GM19438 (cell line): ENCODE measurements at regions not wholly inside any gene's neighbourhood (a gene's known extent, or its start where the extent isn't known, plus 50 kb on each side); places are given as distances from the start of the nearest gene placed in this dataset.

Experiments used
- ATAC-seq: cut with Tn5 transposase; IDR thresholded peaks from one replicate; pipeline ENCODE4 v1.9.1; 2021; ENCODE audit warnings: low read depth; ENCODE audit not compliant: unreplicated experiment

DNA sequence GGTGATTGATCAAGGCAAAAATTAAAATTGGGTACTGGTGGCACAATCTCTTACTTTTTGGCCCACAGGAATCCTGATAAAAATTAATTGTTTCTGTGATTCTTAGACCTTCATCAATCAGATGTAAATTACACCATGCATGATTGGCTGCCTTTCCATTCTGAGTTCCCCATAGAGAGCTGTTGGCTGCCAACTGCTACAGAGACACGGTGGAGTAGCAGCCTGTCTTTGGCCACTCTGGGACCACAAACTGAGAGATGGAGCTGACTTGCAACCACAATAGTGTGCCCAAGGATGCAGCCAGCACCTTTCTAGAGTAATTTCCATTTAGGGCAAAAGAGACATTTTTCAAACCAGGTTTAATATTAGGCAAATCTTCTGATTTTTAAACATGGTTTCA lies 274.3 kb upstream of the MMS22L start:
- no peak for ATAC-seq

GRCh38 chr6:97563529-97563928 lies 280.5 kb upstream of the MMS22L start:
- ATAC-seq: no peak

DNA sequence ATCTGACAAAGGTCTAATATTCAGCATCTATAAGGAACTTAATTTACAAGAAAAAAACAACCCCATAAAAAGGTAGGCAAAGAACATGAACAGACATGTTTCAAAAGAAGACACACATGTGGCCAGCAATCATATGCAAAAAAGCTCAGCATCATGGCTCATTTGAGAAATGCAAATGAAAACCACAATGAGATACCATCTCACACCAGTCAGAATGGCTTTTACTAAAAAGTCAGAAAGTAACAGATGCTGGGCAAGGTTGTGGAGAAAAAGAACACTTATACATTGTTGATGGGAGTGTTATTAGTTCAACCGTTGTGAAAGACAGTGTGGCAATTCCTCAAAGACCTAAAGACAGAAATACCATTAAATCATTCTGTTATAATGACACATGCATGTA lies 289.9 kb upstream of the MMS22L start:
- ATAC-seq: no peak

GRCh38 chr6:97586344-97586743 lies 303.3 kb upstream of the MMS22L start:
- ATAC-seq: no peak

DNA sequence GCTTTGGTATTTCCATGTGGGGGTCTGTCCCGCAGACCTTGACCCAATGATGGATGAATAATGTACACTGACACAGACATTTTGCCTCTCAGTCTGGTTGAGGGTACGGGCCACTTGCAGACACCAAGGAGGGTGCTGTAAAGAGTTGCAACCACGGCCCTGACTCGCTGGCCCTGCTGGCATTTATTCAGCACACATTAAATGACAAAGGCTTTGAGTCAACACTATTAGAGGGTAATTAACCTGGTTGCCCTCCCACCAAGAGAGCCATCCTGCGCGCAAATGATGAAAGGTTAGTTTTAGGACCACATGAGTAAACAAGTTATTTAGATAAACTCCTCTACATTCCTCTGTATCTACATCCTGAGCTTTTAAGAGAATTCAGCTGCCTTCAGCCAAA lies 308.9 kb upstream of the MMS22L start:
- ATAC-seq: no peak

DNA sequence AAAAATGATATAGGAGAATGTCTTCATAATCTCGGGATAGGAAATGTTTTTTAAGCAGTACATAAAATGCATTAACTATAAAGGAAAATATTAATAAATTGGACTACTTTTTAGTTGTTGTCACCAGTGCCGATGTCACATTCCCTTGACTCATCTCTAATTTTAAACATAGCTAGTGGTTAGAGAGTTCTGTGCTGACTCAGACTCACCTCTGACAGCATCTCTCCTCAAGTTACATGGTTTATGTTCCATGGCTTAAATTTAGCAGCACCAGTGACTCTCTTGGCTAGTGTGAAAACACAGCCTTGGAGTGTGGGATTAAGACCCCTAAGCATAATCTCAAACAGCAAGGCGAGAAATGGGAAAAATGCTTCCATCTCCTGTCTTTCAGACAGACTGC lies 311.8 kb upstream of the MMS22L start:
- ATAC-seq: no peak

GRCh38 chr6:97621111-97621510 lies 338.1 kb upstream of the MMS22L start:
- no peak for ATAC-seq

GRCh38 chr6:97626671-97627441 lies 343.8 kb upstream of the MMS22L start:
- no peak for ATAC-seq

DNA sequence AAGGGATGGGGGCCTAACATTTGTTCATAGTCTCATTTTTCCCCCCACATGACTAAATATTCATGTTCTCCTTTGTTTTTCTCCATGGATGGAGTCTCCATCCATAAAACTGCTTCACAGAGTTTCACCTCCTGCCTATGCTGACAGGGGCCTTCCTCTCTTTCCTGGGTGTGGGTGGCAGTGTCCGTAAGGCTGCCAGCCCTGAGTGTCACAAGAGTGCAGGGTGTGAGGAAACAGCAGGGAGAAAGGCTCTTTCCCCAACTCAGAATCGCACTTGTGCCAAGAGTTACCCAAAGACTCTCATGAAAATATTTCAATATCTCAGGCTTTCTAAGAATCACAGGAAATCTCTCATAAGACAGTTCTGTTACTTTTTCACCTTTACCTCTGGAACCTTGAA lies 346.2 kb upstream of the MMS22L start:
- no peak for ATAC-seq

DNA sequence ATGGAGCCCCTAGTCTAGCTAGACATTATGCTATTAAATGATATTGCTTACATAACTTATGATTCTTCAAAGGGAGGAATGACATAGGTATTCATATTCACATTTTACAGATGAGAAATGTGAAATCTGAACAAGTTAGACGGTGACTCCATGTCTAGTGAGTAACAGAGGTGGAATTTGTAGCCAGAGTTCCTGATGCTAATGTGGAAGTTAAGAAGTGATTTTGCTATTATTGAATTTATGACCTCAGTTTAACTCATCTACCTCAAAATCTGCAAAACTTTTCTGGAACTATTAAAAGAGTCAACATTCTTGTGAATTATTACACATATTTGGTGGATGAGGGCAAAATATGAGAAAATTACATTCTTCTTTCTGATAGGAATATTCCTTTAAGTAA lies 347.6 kb upstream of the MMS22L start:
- no peak for ATAC-seq

DNA sequence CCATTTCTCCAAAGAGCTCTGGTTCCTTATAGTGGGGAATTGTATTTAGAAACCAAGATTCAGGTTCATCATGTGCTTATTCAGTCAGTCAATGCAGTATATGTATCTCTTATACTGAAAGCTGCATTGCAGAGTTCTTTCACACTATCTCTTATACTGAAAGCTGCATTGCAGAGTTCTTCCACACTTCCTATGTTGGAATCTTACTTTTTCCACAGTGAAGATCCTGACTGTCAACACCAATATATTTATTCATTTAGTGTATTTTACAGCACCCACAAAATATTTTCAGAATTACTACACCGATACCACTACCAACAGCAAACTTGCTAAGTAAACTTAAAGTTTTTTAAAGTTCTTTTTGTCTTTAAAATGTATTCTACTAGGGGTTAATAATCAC lies 349.3 kb upstream of the MMS22L start:
- no peak for ATAC-seq

DNA sequence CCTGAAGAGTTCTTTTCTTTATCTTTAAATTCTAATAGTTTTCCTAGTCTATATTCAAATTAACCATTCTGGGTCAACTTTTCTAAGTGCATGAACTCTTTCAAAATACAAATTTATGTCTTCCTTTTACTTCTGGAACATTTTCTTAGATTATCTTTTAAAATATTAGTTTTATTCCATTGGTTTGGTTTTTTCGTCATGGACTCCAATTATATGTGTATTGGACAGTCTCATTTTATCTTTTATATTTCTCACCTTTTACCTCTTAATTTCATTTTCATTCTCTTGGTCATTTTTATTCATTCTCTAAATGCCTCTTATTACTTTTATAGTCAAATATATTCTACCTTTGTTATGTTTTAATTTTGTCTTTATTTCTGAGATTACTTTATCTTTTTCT lies 356.7 kb upstream of the MMS22L start:
- ATAC-seq: no peak

DNA sequence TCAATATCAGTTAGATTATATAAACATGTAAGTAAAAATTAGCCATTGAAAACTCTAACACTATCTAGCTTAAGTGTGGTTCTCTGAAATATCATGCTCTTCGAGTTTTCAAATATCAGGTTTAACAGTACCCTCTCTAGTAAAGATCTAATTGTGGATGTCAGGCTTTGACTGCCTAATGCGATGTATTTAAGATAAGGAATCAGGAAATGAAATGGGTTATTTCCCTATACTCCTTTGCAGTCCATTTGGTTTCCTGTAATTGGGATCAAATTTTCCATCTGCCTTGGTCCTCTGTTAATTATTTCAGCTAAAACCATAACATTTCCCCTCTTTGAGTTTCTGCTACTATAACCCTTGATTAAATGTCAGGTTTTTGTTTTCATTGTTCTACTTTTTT lies 361.3 kb upstream of the MMS22L start:
- ATAC-seq: no peak

GRCh38 chr6:97645757-97646156 lies 362.7 kb upstream of the MMS22L start:
- ATAC-seq: no peak

DNA sequence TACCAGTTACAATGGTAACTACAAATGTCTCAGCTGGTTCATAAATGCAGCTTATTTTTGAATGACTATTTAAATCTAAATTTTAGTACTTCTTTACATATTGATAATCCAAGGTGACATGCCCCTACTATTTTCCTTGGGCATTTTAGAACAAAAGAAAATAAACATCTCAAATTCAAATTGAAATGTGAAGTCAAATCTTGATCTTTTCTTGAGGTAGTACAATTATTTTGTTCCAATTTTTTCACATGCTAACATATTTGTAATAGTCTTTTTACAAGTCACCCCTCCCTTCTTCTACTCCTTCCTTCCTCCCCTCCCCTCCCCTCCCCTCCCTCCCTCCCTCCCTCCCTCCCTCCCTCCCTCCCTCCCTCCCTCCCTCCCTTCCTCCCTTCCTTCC lies 370.1 kb upstream of the MMS22L start:
- no peak for ATAC-seq

DNA sequence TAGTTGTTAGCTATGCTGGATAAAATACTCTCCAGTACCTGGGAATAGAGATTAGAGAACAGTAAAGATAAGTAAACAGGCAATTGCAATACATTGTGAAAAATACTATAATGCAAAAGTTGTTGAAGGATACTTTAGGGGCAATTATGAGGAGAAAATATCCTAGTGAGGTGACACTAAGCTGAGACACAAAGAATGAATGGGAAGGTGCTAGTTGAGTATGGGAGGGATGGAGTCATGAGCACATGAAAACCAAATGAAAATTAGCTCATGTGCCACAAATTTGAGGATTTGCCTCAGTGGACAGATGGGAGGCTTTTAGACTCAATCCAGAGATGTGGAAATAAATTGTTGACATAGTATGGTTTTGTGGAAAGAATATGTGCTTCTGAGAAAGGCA lies 370.5 kb upstream of the MMS22L start:
- no peak for ATAC-seq

- ATAC-seq: no peak
These were observed 371.7 kb upstream of the MMS22L start for GRCh38 chr6:97654674-97655073.

- ATAC-seq: no peak
These were observed 373.2 kb upstream of the MMS22L start for GRCh38 chr6:97656236-97656635.

DNA sequence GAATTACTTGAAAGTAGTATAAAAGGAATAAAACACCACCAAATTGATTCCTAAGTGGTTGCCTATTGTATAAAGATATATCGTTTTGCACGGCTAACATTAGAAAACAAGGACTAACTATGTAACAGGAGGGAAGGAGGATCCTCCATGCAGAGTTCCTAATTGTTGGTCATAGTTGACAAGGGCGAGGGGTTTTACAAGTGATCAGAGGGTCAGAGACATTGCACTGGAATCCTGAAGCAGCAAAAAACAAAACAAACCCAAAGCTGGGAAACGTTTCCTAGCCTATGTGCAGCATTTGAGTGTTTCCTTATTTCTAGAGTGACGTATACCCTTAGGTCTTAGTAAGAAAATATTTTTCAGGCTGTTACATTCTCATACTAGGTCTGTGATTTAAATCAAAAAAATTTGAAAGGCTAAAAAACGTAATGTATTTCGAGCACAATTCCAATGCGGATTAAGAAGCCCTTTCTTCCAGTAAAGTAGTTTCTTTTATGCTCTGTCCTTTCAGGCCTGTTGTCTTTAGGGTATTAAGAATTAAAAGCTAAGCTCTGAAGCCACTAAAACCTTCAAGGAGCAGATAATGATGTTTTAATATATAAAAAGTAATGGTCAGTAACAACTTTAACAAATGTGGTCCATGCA lies 373.8 kb upstream of the MMS22L start:
- no peak for ATAC-seq

DNA sequence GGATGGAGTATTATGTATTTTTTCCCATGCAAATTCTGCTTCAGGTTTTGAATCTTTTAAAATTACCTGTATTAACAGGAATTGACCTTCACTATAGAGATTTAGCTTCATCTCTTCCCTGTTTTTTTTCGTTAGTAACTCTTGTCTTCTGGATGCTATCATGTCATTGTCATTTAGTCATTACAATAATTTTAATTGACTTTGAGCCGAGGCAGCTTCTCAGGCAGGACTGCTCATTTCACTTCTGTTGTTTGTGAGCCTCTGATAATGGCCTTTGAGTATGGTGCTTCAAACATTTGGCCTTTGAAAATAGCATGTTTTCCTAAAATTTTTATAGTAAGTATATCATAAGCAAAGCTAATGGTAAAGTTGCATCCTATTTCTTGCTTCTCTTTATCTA lies 375.1 kb upstream of the MMS22L start:
- ATAC-seq: no peak

DNA sequence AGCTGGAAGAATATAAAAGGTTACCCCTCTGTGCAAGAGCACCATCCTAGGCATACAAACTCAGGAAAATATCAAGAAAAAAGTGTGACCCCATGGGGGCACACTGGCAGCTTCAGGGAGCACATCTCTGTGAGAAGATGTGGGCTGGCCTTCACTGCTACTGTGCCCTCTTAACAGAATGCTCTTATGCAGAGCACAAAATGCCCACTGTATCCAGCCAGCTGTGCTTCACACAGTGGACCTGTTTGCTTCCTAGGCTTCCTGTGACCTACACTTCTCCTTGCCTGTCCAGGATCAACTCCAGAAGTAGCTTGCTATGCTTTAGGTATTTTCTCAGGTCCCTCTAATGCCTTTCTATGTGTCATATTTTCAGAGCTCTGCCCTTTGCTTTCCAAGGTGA lies 380.2 kb upstream of the MMS22L start:
- ATAC-seq: no peak

GRCh38 chr6:97665446-97665845 lies 382.4 kb upstream of the MMS22L start:
- no peak for ATAC-seq
